GM10248 (cell line): ENCODE measurements at regions not wholly inside any gene's neighbourhood (a gene's known extent, or its start where the extent isn't known, plus 50 kb on each side); places are given as distances from the start of the nearest gene placed in this dataset.

Experiments used
- CTCF ChIA-PET: fragments of 300-600 bp; sonication (Branson Sonifier 250); formaldehyde crosslinking; extraction: SDS; loops from one replicate; lab custom pipeline; 2021; ENCODE audit warnings: antibody characterized with exemption; lab: Yijun Ruan, JAX
- POLR2A ChIA-PET: fragments of 350-650 bp; sonication (Branson Sonifier 250); formaldehyde crosslinking; extraction: SDS; loops from one replicate; lab custom pipeline; 2020; ENCODE audit warnings: antibody characterized with exemption; lab: Yijun Ruan, JAX
- DNase-seq: peaks from one replicate; pipeline ENCODE4 v3.0.0; 2012; ENCODE audit errors: extremely low spot score
- CTCF ChIP-seq: IDR thresholded peaks from 2 replicates; pipeline ENCODE4 v1.5.1; 2012; ENCODE audit warnings: mild to moderate bottlenecking, low read depth; ENCODE audit errors: extremely low read depth, missing control alignments, control extremely low read depth

DNA sequence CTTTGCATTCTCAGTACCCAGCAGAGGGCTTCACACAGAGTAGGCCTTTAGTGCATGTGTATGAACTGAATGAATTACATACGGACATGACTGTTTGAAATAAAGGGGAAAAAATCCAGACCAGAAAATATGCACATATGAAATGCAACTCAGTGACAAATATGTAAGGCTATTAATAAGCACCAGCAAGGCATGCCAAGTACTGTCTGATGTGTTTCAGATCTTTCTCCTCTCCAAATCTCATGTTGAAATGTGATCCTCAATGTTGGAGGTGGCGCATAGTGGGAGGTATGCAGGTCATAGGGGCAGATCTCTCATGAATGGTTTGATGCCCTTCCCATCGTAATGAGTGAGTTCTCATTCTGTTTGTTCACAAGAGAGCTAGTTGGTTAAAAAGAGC lies 87.3 kb upstream of the TOMM7 start:
- CTCF ChIA-PET, result no interaction called here
- POLR2A ChIA-PET, result no interaction called here

GRCh38 chr7:22907805-22908204 lies 85.2 kb upstream of the TOMM7 start:
- no peak for DNase-seq
- CTCF ChIA-PET, result interaction anchor here (0.7 to 1.3 kb wide), 4 partner anchors 10 to 148 kb away, joined by 3 to 4 read pairs (median 3); no protein-coding TSS in a partner anchor
- POLR2A ChIA-PET, result no interaction called here
- no peak for TF ChIP-seq CTCF

More for the DNA sequence above, 87.3 kb upstream of the TOMM7 start:
- no peak for DNase-seq
- TF ChIP-seq CTCF, result no peak

DNA sequence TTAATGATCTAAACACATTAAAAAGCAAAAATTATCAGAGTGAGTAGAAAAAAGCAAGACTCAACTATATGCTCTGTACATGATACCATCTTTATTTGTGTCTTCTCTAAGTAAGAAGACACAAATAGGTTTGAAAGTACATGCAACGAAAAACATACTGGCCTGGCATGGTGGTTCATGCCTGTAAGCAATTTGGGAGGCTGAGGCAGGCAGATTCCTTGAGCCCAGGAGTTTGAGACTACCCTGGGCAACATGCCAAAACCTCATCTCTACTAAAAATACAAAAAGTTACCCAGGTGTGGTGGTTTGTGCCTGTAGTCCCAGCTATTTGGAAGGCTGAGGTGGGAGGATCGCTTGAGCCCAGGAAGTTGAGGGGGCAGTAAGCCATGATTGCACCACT lies 78.1 kb upstream of the TOMM7 start:
- ChIA-PET POLR2A (no interaction called here), CTCF (interaction anchor here (1.3 to 2.1 kb wide), 3 partner anchors 8 to 15 kb away, joined by 3 to 6 read pairs (median 4); no protein-coding TSS in a partner anchor)
- TF ChIP-seq CTCF, result no peak
- DNase-seq, result no peak

GRCh38 chr7:22900101-22900500 lies 77.5 kb upstream of the TOMM7 start:
- CTCF ChIA-PET, result interaction anchor here (1.3 to 2.1 kb wide), 3 partner anchors 9 to 14 kb away, joined by 3 to 6 read pairs (median 4); no protein-coding TSS in a partner anchor
- TF ChIP-seq CTCF, result no peak
- no peak for DNase-seq
- POLR2A ChIA-PET, result no interaction called here

DNA sequence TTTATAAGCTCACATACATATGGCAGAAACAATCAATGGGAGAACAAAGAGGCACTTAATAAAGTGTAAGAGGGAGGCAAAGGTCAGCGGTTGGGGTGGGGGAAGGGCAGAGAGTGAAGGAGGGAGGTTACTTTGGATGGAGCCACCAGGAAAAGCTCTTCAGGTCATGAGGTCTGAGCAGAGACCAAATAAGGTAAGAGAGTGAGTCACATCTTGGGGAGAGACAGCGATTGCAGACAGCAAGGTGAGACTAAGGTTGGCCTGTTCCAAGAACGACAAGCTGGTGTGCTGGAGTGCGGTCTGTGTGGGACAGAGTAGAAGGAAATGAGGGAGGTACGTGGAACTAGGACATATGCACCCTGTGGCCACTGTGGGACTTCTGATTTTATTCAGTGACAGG lies 74.3 kb upstream of the TOMM7 start:
- DNase-seq, result no peak
- ChIA-PET POLR2A (no interaction called here), CTCF (interaction anchor here (1.1 kb wide), 1 partner anchor 159 kb away, joined by 6 read pairs; no protein-coding TSS in a partner anchor)
- TF ChIP-seq CTCF, result no peak

DNA sequence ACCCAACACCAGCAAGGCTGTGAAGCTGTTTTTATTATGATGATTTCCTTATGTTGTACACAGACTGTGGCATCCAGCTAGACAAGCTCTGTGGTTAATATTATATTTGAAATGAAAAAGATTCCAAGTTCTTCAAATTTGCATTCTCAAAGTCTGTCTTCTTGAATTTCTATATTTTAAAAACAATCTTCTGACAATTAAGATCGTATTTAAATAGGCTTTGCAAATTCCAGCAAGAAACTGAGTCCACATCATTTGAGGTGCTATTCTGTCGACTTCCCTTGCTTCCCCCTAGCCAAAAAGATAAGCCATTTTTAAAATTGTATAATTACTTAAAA lies 73.1 kb upstream of the TOMM7 start:
- ChIA-PET CTCF (no interaction called here), POLR2A (no interaction called here)
- no peak for TF ChIP-seq CTCF
- DNase-seq, result no peak
